22Rv1 (cell line): ENCODE measurements at regions not wholly inside any gene's neighbourhood (a gene's known extent, or its start where the extent isn't known, plus 50 kb on each side); places are given as distances from the start of the nearest gene placed in this dataset.

Experiments
- H3K27ac ChIP-seq: fragments of 450-650 bp; 2 replicates; pipeline ENCODE4 v1.5.1; 2017
- CTCF ChIP-seq: fragments of 450-650 bp; IDR thresholded peaks from 2 replicates; pipeline ENCODE4 v1.5.1; 2017; ENCODE audit warnings: mild to moderate bottlenecking
- ZFX ChIP-seq: fragments of 450-650 bp; IDR thresholded peaks from 2 replicates; pipeline ENCODE4 v1.6.1; 2017; ENCODE audit warnings: antibody characterized with exemption, borderline replicate concordance

- peak overlapping the region; percentile 59 for H3K27ac ChIP-seq
- TF ChIP-seq CTCF (peak; percentile 85), ZFX (no peak)
Measured at GRCh38 chr6:9540534-9541126, 874.2 kb downstream of the TFAP2A start.

GRCh38 chr6:9540126-9540525 is 874.7 kb downstream of the TFAP2A start:
- peak overlapping the region; percentile 59 for H3K27ac ChIP-seq
- TF ChIP-seq CTCF (no peak), ZFX (no peak)

- peak overlapping the region; percentile 59 for H3K27ac ChIP-seq
Measured at GRCh38 chr6:9539231-9539755, 875.6 kb downstream of the TFAP2A start.

GRCh38 chr6:9537381-9537780 is 877.5 kb downstream of the TFAP2A start:
- TF ChIP-seq CTCF (no peak), ZFX (no peak)
- no peak overlapping the region for H3K27ac ChIP-seq

More at GRCh38 chr6:9539231-9539755, 875.6 kb downstream of the TFAP2A start:
- TF ChIP-seq ZFX (no peak), CTCF (no peak)

- TF ChIP-seq ZFX (no peak), CTCF (no peak)
- no peak overlapping the region for H3K27ac ChIP-seq
Measured at GRCh38 chr6:9535106-9535505, 879.8 kb downstream of the TFAP2A start.

GRCh38 chr6:9532621-9533557 is 882.0 kb downstream of the TFAP2A start:
- H3K27ac ChIP-seq = peak overlapping the region; percentile 25; the same call in 1 of the 2 replicates

More at GRCh38 chr6:9532621-9533557, 882.0 kb downstream of the TFAP2A start:
- TF ChIP-seq CTCF = no peak
